H54 (cell line): ENCODE measurements at regions not wholly inside any gene's neighbourhood (a gene's known extent, or its start where the extent isn't known, plus 50 kb on each side); places are given as distances from the start of the nearest gene placed in this dataset.
"Not testable (repeated sequence)": the region's sequence is repeated elsewhere in the genome, so short reads cannot be mapped to it uniquely, and the experiment has no call there.

Source experiments
- DNase-seq: peaks from one replicate; pipeline ENCODE4 v3.0.0; 2011; ENCODE audit warnings: low spot score, mixed read lengths; ENCODE audit not compliant: insufficient read length
- FAIRE-seq: peaks from 3 replicates; lab custom pipeline; 2011; peaks lifted over from hg19 to GRCh38; lab: Jason Lieb, UNC
- POLR2A ChIP-seq: IDR thresholded peaks from 2 replicates; pipeline ENCODE4 v1.6.1; 2011; ENCODE audit warnings: low read depth, mild to moderate bottlenecking, low read length

DNA sequence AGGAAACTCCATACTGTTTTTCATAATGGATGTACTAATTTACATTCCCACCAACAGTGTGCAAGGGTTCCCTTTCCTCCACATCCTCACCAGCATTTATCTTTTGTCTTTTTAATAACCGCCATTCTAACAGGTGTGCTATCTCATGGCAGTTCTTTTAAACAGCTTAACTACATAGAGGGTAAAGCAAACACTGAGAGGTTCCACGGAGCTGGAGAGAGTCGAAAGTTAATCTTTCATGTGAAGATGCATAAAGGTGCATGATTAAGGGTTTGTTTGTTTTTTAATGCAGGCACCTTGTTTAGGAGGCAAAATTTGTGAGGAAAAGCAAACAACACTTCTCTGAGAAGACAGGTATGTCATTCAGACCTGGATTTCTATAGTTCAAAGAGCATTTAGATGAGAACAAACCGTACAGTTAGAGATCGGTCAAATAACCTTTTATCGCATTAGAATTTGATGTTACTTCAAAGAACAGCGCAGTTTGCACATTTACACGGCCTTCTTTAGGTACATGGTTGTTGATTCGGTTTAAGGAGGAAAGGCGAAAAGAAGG, 193.9 kb downstream of the RBM26 start:
- no peak for DNase-seq
- no peak for TF ChIP-seq POLR2A
- FAIRE-seq: no peak

DNA sequence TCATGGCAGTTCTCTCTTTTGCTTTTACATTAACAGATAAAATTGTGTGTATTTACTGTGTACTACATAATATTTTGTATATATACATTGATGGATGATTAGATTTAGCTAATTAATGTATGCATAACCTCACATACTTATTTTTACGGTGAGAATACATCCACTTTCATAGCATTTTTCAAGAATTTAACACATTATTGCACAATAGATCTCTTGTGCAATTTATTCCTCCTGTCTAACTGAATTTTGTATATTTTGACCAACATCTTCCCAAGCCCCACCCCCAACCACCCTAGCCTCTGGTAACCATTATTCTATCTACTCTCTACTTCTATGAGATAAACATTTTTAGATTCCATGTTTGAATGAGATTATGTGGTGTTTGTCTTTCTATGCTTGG, 194.7 kb downstream of the RBM26 start:
- TF ChIP-seq POLR2A: no peak

DNA sequence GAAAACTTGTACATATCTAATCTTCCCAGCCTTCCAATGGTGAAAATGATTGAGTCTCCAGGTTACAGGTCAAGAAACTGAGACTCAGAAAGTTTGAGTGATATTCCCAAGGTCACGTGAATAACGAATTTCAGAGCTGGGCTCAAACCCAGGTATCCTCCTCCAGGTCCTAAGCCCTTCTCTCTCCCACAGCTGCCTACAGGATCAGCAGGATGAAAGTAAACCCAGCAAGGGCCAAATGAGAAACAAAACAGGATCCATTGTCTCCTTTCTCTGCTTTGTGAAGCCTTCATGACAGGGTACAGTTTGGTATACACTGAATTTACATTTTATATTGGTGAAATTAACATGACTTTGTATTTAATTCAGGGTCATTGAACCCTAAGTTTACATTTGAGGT, 208.1 kb downstream of the RBM26 start:
- FAIRE-seq (no peak), DNase-seq (no peak)
- no peak for TF ChIP-seq POLR2A

More for the DNA sequence above, 194.7 kb downstream of the RBM26 start:
- DNase-seq (no peak), FAIRE-seq (no peak)

DNA sequence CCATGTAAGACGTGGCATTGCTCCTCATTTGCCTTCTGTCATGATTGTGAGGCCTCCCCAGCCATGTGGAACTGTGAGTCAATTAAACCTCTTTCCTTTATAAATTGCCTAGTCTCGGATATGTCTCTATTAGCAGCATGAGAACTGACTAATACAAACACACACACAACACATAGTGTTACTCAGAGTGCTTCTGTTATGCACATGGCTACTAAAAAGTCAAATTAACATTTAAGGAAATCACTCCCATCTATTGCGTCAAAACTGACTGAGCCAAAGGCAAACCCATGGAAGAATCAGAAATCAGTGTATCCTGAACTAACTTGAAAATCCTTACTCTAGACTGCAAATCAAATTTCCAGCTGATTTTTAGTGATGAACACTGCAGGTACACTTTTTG, 209.2 kb downstream of the RBM26 start:
- FAIRE-seq: no peak
- no peak for DNase-seq
- no peak for TF ChIP-seq POLR2A

DNA sequence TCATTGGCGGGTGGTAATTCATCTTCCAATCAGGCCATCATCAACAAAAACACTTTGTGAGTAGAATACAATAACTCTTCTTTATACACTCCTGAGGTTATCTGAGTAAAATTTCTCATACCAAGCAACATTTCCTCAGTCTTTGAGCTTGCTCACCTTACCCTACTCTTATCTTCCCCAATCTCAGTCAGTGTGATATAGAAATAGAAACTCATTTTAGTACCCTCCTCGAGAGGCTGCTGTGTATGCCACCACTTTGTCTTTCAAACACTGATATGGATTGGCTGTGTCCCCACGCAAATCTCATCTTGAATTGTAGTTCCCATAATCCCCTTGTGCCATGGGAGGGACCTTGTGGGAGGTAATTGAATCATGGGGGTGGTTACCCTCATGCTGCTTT, 209.7 kb downstream of the RBM26 start:
- no peak for DNase-seq
- no peak for FAIRE-seq

DNA sequence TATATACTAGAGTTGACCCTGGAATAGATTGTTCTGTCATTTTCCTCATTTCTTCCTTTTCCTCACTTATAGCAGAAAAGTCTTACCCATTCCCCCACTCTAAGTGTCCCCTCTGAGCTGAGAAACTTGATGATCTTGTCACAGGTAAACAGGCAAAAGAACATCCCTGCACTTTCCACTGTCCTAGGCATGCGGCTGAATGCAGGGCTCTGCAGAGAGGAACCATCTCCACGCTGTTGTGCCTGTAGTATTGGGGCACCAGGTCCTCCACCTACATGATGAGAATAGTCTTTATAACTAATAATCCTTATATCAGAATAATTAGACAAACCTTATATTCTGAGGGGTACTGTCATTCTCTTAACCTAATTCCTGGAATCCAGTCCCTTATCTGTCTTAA, 211.3 kb downstream of the RBM26 start:
- TF ChIP-seq POLR2A: no peak
- FAIRE-seq (no peak), DNase-seq (no peak)

More for the DNA sequence above, 209.7 kb downstream of the RBM26 start:
- no peak for TF ChIP-seq POLR2A

DNA sequence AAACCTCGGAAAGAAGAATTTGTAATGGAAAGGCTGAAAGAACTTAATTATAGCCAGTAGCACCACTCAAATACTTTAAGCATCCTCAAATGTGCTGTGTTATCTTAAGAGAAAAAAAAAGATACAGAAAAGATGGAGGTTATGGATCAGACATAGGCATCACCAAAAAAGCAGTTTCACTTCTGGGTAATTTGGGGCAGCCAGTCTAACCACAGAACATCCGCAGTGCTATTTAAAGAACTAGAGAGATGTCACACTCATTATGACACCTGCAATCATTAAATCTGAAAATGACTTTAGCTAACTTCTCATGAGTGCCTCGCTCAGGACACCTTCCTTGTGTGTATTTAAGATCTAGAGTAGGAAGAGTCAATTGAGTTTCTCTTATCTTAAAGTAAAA, 211.8 kb downstream of the RBM26 start:
- DNase-seq: no peak
- no peak for TF ChIP-seq POLR2A
- no peak for FAIRE-seq

DNA sequence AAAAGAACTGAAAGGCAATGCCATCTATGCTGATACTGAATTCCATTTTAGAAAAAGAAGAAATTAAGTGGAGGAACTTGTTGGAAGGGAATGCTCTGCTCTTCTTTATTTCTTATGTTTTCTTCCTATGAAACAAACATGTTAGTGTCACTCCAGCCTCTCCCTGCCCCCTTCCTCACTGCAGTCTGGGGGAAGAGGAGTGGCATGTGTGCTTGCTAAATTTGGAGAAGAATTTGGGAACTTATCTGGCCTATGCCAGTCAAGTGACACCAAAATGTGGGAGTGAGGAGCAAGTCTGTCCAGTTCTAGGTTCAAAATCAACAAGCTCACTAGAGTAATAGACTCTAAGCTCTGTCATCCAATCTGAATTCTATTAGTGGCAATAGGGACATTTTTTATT, 214.6 kb downstream of the RBM26 start:
- no peak for TF ChIP-seq POLR2A
- DNase-seq: no peak
- no peak for FAIRE-seq

DNA sequence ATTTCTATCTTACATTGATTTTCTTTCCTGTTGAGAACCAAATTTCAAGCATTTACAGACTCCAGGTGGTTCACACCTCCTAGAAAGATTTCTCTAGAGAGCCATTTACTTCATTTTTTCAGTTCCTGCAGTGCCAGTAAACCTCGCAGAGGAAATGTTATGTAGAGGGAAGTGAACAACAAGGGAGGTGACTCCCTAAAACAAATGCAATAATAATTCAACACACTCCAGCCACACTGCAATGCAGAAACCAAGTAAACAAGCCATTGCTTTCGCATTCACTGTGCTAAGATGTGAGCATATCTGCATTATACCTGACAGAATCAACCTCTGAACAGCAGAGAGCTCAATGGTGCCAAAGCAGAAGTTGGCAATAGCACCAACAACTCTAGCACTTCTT, 215.1 kb downstream of the RBM26 start:
- no peak for TF ChIP-seq POLR2A
- FAIRE-seq: no peak
- DNase-seq: no peak

DNA sequence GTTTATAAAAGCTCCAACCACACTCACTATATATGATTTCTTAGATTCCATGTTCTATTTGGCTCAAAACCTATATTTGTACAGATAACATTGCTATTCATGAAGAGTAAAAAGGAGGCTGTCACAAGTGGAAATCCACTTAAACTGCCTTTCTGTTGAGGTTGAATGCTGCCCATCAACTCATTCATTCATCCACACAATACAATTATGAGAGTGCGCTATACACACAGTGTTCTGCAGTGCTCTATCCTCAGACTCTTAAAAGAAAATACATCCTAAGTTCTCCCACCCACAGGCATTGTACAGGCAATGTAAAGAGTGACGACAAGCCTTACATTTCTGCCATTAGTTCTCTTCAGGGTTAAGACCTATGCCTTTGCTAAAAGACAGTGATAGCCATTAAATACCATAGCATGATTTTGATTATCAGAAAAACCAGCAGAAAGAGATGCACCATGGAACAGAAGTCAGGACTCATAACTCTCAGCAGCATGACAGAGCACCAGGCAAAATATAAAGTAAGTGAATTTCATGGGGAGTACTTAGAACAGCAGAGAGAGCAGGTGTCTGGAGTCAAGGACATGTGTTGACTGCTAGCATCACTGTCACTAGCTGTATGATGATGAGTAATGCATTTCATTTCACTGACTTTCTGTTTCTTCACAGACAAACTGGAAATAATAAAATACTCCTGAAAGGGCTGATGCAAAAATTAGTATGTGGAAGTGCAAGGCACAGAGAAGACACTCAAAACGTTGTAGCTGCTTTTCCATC, 218.0 kb downstream of the RBM26 start:
- FAIRE-seq: no peak
- TF ChIP-seq POLR2A: no peak
- DNase-seq: no peak

DNA sequence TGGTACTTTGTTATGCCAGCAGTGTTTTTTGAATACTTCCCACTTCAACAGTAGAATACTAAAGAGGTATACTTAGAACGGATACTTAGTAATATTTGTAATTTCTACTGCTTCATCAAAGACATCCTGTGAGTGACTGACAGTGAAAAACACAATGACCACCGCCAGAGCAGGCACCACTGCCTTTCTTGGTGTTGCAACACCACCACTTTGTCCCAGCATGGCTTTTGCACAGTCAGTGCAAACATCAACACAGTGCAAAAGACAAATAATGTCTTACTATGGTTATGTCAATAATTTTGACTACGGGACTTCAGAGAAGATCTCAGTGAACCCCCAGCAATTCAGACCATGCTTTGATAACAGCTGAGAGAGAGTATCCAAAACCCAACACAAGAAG, 220.5 kb downstream of the RBM26 start:
- no peak for TF ChIP-seq POLR2A
- no peak for FAIRE-seq

DNA sequence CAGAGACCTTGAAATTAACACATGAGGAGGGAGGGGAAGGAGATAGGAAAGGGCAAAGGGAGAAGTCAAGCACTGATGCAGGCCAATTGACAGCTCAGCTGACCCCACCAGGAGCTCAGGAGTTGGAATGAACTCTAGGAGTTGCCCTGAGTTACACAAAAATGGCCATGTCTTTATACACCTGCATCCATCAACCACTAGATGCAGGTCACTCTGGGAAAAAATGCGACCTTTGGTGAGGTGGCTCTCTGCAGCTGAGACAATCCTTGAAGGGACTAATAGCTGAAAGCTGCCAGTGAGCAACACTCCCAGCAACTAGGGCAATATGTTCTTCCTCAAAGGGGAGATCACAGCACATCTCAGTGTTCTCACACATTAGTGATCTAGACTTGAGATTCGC, 222.8 kb downstream of the RBM26 start:
- no peak for DNase-seq
- no peak for FAIRE-seq
- no peak for TF ChIP-seq POLR2A

More for the DNA sequence above, 220.5 kb downstream of the RBM26 start:
- DNase-seq: no peak

DNA sequence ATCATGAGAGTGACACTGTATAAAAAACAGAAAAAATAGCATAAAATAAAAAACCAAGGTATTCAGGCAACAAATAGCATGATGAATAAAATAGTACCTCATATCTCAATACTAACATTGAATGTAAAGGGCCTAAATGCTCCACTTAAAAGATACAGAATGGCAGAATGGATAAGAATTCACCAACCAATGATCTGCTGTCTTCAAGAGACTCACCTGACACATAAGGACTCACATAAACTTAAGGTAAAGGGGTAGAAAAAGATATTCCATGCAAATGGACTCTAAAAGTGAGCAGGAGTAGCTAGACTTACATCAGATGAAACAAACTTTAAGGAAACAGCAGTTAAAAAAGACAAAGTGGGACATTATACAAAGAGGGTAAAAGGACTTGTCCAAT, 232.4 kb downstream of the RBM26 start:
- DNase-seq, FAIRE-seq: not testable (repeated sequence)

DNA sequence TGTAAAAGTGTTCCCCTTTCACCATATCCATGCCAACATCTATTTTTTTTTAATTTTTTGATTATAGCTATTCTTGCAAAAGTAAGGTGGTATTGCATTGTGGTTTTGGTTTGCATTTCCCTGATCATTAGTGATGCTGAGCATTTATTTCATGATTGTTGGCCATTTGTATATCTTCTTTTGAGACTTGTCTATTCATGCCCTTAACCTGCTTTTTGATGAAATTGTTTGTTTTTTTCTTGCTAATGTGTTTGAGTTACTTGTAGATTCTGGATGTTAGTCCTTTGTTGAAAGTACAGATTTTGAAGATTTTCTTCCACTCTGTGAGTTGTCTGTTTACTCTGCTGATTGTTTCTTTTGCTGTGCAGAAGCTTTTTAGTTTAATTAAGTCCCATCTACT, 233.1 kb downstream of the RBM26 start:
- not testable (repeated sequence) for FAIRE-seq, DNase-seq
